ENCODE measurements at regions not wholly inside any gene's neighbourhood (a gene's known extent, or its start where the extent isn't known, plus 50 kb on each side); places are given as distances from the start of the nearest gene placed in this dataset.

DNA sequence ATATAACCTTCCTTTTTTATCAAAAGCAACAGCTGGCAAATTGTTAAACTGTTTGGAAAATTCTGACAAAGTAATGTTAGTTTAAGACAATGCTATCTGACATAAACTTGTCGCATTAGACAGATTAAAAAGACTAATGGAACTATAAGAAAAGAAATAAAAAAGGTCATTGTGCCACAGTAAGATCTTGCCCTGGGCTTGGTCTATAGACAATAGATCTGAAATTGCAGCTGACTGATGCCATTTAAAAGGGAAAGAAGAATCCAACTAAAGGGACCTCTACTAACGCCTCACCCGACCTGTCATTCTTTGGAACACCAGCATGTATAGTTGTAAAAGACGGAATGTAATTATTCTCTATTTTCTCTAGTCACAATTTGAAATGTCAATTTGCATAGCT is 644.4 kb upstream of the GRAMD2B start:
- no peaks in the 10 kb centered on the region for H3K27me3 ChIP-seq

DNA sequence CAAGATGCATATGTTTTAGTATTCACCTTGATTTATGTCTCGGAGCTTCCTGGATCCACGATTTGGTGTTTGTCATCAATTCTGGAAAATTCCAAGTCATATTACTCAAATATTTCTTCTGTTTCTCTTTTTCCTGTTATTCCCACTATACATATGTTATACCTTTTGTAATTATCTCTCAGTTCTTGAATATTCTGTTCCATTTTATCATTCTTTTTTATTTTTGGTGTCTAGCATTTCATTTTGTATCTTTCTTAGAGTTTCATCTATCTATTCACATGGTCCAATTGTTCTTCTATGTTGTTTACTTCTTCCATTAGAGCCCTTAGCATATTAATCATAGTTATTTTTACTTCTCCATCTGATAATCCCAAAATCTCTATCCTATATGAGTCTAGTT is 637.8 kb upstream of the GRAMD2B start:
- Histone ChIP-seq H4K20me1 (ENCODE audit: low read depth) (no peaks in the 10 kb centered on the region), H3K9me3 (ENCODE audit: low read depth) (no peaks in the 10 kb centered on the region), H3K36me3 (no peaks in the 10 kb centered on the region)

More for the DNA sequence above, 644.4 kb upstream of the GRAMD2B start:
- Mint-ChIP-seq H3K36me3 (no peaks in the 10 kb centered on the region), H3K27ac (no peak overlapping the region), H3K4me1 (no peaks in the 10 kb centered on the region), H3K27me3 (ENCODE audit: insufficient read depth, low read depth) (no peaks in the 10 kb centered on the region), H3K4me3 (no peak overlapping the region), H3K9me3 (peaks cover 3% of the 10 kb centered on the region)
- Histone ChIP-seq H3K79me2 (ENCODE audit: low read depth) (no peaks in the 10 kb centered on the region), H3K4me2 (no peak overlapping the region), H3K4me1 (peaks cover 9% of the 10 kb centered on the region), H3F3A (ENCODE audit: low read depth) (no peaks in the 10 kb centered on the region), H3K9me3 (ENCODE audit: low read depth) (no peaks in the 10 kb centered on the region), H4K20me1 (ENCODE audit: low read depth) (no peaks in the 10 kb centered on the region), H3K36me3 (no peaks in the 10 kb centered on the region), H3K27ac (no peak overlapping the region), H2AFZ (replicated peaks) (no peak overlapping the region), H3K4me3 (no peak overlapping the region), H3K9ac (no peak overlapping the region)
- TF ChIP-seq, protein P1, sequence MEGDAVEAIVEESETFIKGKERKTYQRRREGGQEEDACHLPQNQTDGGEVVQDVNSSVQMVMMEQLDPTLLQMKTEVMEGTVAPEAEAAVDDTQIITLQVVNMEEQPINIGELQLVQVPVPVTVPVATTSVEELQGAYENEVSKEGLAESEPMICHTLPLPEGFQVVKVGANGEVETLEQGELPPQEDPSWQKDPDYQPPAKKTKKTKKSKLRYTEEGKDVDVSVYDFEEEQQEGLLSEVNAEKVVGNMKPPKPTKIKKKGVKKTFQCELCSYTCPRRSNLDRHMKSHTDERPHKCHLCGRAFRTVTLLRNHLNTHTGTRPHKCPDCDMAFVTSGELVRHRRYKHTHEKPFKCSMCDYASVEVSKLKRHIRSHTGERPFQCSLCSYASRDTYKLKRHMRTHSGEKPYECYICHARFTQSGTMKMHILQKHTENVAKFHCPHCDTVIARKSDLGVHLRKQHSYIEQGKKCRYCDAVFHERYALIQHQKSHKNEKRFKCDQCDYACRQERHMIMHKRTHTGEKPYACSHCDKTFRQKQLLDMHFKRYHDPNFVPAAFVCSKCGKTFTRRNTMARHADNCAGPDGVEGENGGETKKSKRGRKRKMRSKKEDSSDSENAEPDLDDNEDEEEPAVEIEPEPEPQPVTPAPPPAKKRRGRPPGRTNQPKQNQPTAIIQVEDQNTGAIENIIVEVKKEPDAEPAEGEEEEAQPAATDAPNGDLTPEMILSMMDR (IDR thresholded peaks at IDR 0.05) = no peak
- no peak for TF ChIP-seq EZH2phosphoT487 (IDR thresholded peaks at IDR 0.05)
- peak; percentile 12 for DNase-seq (ENCODE audit: low spot score)

DNA sequence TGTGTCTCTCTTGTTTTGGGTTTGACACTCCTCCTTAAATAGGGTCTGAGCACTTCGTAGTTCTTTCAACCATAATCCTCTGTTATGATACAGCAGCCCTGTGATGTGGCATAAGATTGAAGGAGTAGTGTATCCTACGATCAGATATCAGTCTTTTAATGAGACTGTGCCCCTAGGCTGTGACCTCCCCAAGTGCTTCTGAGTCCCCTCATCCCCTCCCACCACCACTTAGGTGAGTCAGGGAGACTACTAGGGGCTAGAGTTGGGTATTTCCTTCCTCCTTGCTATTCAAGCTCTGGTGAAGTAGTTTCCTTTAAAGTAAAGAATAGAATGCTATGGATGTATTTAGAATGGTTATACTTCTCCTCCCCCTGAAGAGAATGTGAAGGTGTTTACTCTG is 637.2 kb upstream of the GRAMD2B start:
- H3K27me3 ChIP-seq = no peaks in the 10 kb centered on the region
- Mint-ChIP-seq H3K4me1 (no peaks in the 10 kb centered on the region), H3K9me3 (peaks cover 8% of the 10 kb centered on the region), H3K36me3 (no peaks in the 10 kb centered on the region), H3K27ac (no peak overlapping the region), H3K4me3 (no peak overlapping the region), H3K27me3 (ENCODE audit: insufficient read depth, low read depth) (no peaks in the 10 kb centered on the region)
- H2AFZ ChIP-seq (replicated peaks) = no peak overlapping the region
- no peak overlapping the region for H3K4me2 ChIP-seq
- TF ChIP-seq EZH2phosphoT487 (IDR thresholded peaks at IDR 0.05) (no peak), EZH2 (IDR thresholded peaks at IDR 0.05) (no peak)
- TF ChIP-seq, protein P1 (IDR thresholded peaks at IDR 0.05) = no peak
- H3K4me1 ChIP-seq = no peaks in the 10 kb centered on the region
- no peaks in the 10 kb centered on the region for H3K36me3 ChIP-seq
- H4K20me1 ChIP-seq (ENCODE audit: low read depth) = no peaks in the 10 kb centered on the region
- no peak overlapping the region for H3K4me3 ChIP-seq
- no peak for DNase-seq (ENCODE audit: low spot score)
- no peaks in the 10 kb centered on the region for H3K9me3 ChIP-seq (ENCODE audit: low read depth)
- H3K9ac ChIP-seq = no peak overlapping the region
- no peaks in the 10 kb centered on the region for H3F3A ChIP-seq (ENCODE audit: low read depth)
- H3K27ac ChIP-seq = no peak overlapping the region
- H3K79me2 ChIP-seq (ENCODE audit: low read depth) = no peaks in the 10 kb centered on the region

More for the DNA sequence above, 637.8 kb upstream of the GRAMD2B start:
- no peak overlapping the region for H3K4me2 ChIP-seq
- no peak overlapping the region for H3K4me3 ChIP-seq
- no peak for TF ChIP-seq EZH2 (IDR thresholded peaks at IDR 0.05)
- TF ChIP-seq, protein P1 (IDR thresholded peaks at IDR 0.05) = no peak
- no peak for TF ChIP-seq EZH2phosphoT487 (IDR thresholded peaks at IDR 0.05)
- no peaks in the 10 kb centered on the region for H3K27me3 ChIP-seq
- H3K27ac Mint-ChIP-seq = no peak overlapping the region
- H3K27me3 Mint-ChIP-seq (ENCODE audit: insufficient read depth, low read depth) = no peaks in the 10 kb centered on the region
- no peaks in the 10 kb centered on the region for H3K4me1 Mint-ChIP-seq
- H3K4me1 ChIP-seq = no peaks in the 10 kb centered on the region
- peaks cover 8% of the 10 kb centered on the region for H3K9me3 Mint-ChIP-seq
- H2AFZ ChIP-seq (replicated peaks) = no peak overlapping the region
- H3K79me2 ChIP-seq (ENCODE audit: low read depth) = no peaks in the 10 kb centered on the region
- H3K36me3 Mint-ChIP-seq = no peaks in the 10 kb centered on the region
- DNase-seq (ENCODE audit: low spot score) = no peak
- H3K4me3 Mint-ChIP-seq = no peak overlapping the region
- no peaks in the 10 kb centered on the region for H3F3A ChIP-seq (ENCODE audit: low read depth)
- H3K9ac ChIP-seq = no peak overlapping the region
- H3K27ac ChIP-seq = no peak overlapping the region
